ENCODE measurements at regions not wholly inside any gene's neighbourhood (a gene's known extent, or its start where the extent isn't known, plus 50 kb on each side); places are given as distances from the start of the nearest gene placed in this dataset.

GRCh38 chr18:10299643-10300042 is 154.8 kb upstream of the APCDD1 start:
- BruUV-seq (replicated peaks): no TSS peak
- peaks cover 2% of the 10 kb centered on the region; the same call in 1 of the 2 replicates for H3K27me3 ChIP-seq (ENCODE audit: control insufficient read depth, insufficient read depth, low read length)
- ATAC-seq: no peak
- no peak for DNase-seq (ENCODE audit: low read depth, low spot score)
- in situ Hi-C loops (cut with HindIII; ENCODE audit: low pct_unique_long_range_greater_than_20kb, low sequenced_read_pairs): no loop called here
- intact Hi-C loops (cut with micrococcal nuclease; ENCODE audit: unreplicated experiment): no loop called here
- CTCF ChIA-PET: no interaction called here
- no peaks in the 10 kb centered on the region for H3K9me3 ChIP-seq (ENCODE audit: control insufficient read depth, insufficient read depth, low read depth, low read length)
- no peaks in the 10 kb centered on the region for H3K36me3 ChIP-seq (ENCODE audit: control insufficient read depth, insufficient read depth, low read length)
- POLR2A ChIA-PET: no interaction called here
- H3K4me1 ChIP-seq (ENCODE audit: control insufficient read depth, insufficient read depth, low read length): no peaks in the 10 kb centered on the region
- H3K4me3 ChIP-seq (ENCODE audit: low read depth in 2 of 2, low read length in 2 of 2): no peak overlapping the region
- H3K27ac ChIP-seq (ENCODE audit: low read length): no peak overlapping the region
- TF ChIP-seq, protein P1, sequence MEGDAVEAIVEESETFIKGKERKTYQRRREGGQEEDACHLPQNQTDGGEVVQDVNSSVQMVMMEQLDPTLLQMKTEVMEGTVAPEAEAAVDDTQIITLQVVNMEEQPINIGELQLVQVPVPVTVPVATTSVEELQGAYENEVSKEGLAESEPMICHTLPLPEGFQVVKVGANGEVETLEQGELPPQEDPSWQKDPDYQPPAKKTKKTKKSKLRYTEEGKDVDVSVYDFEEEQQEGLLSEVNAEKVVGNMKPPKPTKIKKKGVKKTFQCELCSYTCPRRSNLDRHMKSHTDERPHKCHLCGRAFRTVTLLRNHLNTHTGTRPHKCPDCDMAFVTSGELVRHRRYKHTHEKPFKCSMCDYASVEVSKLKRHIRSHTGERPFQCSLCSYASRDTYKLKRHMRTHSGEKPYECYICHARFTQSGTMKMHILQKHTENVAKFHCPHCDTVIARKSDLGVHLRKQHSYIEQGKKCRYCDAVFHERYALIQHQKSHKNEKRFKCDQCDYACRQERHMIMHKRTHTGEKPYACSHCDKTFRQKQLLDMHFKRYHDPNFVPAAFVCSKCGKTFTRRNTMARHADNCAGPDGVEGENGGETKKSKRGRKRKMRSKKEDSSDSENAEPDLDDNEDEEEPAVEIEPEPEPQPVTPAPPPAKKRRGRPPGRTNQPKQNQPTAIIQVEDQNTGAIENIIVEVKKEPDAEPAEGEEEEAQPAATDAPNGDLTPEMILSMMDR (IDR thresholded peaks at IDR 0.05): no peak
- TF ChIP-seq TCF7L2 (IDR thresholded peaks at IDR 0.05; ENCODE audit: low read depth, low read length) (no peak), POLR2AphosphoS5 (IDR thresholded peaks at IDR 0.05; ENCODE audit: low read depth, low read length) (no peak), SIN3A (IDR thresholded peaks at IDR 0.05; ENCODE audit: borderline replicate concordance, insufficient read depth, low read depth, low read length) (no peak)
- TF ChIP-seq, protein P2, sequence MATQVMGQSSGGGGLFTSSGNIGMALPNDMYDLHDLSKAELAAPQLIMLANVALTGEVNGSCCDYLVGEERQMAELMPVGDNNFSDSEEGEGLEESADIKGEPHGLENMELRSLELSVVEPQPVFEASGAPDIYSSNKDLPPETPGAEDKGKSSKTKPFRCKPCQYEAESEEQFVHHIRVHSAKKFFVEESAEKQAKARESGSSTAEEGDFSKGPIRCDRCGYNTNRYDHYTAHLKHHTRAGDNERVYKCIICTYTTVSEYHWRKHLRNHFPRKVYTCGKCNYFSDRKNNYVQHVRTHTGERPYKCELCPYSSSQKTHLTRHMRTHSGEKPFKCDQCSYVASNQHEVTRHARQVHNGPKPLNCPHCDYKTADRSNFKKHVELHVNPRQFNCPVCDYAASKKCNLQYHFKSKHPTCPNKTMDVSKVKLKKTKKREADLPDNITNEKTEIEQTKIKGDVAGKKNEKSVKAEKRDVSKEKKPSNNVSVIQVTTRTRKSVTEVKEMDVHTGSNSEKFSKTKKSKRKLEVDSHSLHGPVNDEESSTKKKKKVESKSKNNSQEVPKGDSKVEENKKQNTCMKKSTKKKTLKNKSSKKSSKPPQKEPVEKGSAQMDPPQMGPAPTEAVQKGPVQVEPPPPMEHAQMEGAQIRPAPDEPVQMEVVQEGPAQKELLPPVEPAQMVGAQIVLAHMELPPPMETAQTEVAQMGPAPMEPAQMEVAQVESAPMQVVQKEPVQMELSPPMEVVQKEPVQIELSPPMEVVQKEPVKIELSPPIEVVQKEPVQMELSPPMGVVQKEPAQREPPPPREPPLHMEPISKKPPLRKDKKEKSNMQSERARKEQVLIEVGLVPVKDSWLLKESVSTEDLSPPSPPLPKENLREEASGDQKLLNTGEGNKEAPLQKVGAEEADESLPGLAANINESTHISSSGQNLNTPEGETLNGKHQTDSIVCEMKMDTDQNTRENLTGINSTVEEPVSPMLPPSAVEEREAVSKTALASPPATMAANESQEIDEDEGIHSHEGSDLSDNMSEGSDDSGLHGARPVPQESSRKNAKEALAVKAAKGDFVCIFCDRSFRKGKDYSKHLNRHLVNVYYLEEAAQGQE (IDR thresholded peaks at IDR 0.05; ENCODE audit: insufficient read depth in 1 of 2, low read depth in 2 of 2, low read length in 1 of 2): no peak

DNA sequence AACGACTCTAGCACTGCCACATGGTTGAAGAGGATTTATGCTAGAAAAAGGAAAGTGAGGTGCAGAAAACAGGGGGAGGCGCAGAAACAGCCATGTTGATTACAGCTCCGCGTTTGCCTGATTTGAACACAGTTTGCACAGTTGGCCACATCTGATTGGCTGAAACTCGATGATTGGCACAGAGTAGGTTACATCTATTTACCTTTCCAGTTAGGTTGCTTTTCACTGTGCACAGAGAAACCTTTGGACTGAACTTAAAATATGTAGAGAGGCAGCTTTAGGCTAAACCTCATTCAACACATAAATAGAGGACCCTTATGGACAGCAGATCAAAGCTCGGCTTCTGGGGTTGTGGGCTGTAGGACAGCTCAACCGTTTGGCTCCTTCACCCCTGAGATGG is 153.7 kb upstream of the APCDD1 start:
- Histone ChIP-seq H3K9me3 (ENCODE audit: control insufficient read depth, insufficient read depth, low read depth, low read length) (no peaks in the 10 kb centered on the region), H3K36me3 (ENCODE audit: control insufficient read depth, insufficient read depth, low read length) (no peaks in the 10 kb centered on the region), H3K27ac (ENCODE audit: low read length) (no peak overlapping the region), H3K4me3 (ENCODE audit: low read depth in 2 of 2, low read length in 2 of 2) (no peak overlapping the region), H3K4me1 (ENCODE audit: control insufficient read depth, insufficient read depth, low read length) (no peaks in the 10 kb centered on the region), H3K27me3 (ENCODE audit: control insufficient read depth, insufficient read depth, low read length) (peaks cover 2% of the 10 kb centered on the region; the same call in 1 of the 2 replicates)
- TF ChIP-seq POLR2AphosphoS5 (IDR thresholded peaks at IDR 0.05; ENCODE audit: low read depth, low read length) (no peak), TCF7L2 (IDR thresholded peaks at IDR 0.05; ENCODE audit: low read depth, low read length) (no peak)
- TF ChIP-seq, protein P1 (IDR thresholded peaks at IDR 0.05): no peak
- ChIA-PET POLR2A (no interaction called here), CTCF (interaction anchor here (0.5 kb wide), 1 partner anchor 1513 kb away, joined by 4 read pairs; no protein-coding TSS in a partner anchor)
- intact Hi-C loops (cut with micrococcal nuclease; ENCODE audit: unreplicated experiment): no loop called here
- no TSS peak for BruUV-seq (replicated peaks)
- DNase-seq (ENCODE audit: low read depth, low spot score) (no peak), ATAC-seq (no peak)
- in situ Hi-C loops (cut with HindIII; ENCODE audit: low pct_unique_long_range_greater_than_20kb, low sequenced_read_pairs): no loop called here

All from Panc1 (cell line).